Ishikawa (cell line): ENCODE measurements at regions not wholly inside any gene's neighbourhood (a gene's known extent, or its start where the extent isn't known, plus 50 kb on each side); places are given as distances from the start of the nearest gene placed in this dataset.

Experiments
- EP300 ChIP-seq: IDR thresholded peaks from 2 replicates; pipeline ENCODE4 v1.6.1; 2012; ENCODE audit warnings: borderline replicate concordance
- TAF1 ChIP-seq: IDR thresholded peaks from 2 replicates; pipeline ENCODE4 v1.6.1; 2012; ENCODE audit warnings: low read depth, mild to moderate bottlenecking
- TCF12 ChIP-seq: IDR thresholded peaks from 2 replicates; pipeline ENCODE4 v1.6.1; 2012; ENCODE audit warnings: low read depth
- TF ChIP-seq, protein P1 (sequence below): IDR thresholded peaks from 2 replicates; pipeline ENCODE4 v1.6.1; 2012

DNA sequence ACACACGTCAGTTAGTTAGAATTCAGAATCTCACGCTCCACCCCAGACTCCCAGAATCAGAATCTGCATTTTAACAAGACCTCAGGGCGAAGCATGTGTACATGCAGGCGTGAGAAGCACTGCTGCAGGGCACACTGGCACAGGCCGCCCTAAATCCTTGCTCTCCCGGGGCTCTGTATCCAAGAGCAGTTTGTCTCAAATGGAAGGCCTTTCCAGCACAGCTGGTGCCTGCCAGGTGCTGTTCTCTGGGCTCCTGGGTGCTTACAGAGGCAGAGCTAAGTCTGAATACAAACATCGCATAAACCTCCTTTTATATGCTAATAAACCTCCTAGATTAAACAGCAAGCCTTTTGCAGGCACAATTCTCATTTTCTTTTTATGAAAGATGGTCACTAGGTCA lies 119.1 kb upstream of the CD93 start:
- TF ChIP-seq TCF12 (no peak), TAF1 (no peak), EP300 (no peak)
- TF ChIP-seq, protein P1, sequence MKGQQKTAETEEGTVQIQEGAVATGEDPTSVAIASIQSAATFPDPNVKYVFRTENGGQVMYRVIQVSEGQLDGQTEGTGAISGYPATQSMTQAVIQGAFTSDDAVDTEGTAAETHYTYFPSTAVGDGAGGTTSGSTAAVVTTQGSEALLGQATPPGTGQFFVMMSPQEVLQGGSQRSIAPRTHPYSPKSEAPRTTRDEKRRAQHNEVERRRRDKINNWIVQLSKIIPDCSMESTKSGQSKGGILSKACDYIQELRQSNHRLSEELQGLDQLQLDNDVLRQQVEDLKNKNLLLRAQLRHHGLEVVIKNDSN = no peak
